Brain microvascular endothelial cell (primary cell): ENCODE measurements at regions not wholly inside any gene's neighbourhood (a gene's known extent, or its start where the extent isn't known, plus 50 kb on each side); places are given as distances from the start of the nearest gene placed in this dataset.

ENCODE experiments used
- DNase-seq: peaks from one replicate; pipeline ENCODE4 v3.0.0-alpha.2; 2020
- H3K27ac ChIP-seq: fragments of 250-450 bp; sonication (Bioruptor Pico); 2 replicates; pipeline ENCODE4 v1.5.1; 2020; ENCODE audit warnings: mild to moderate bottlenecking, moderate library complexity
- H3K27me3 ChIP-seq: fragments of 250-450 bp; sonication (Bioruptor Pico); replicated peaks from 2 replicates; pipeline ENCODE4 v1.5.1; 2020; ENCODE audit warnings: mild to moderate bottlenecking
- H3K36me3 ChIP-seq: fragments of 250-450 bp; sonication (Bioruptor Pico); replicated peaks from 2 replicates; pipeline ENCODE4 v1.5.1; 2020; ENCODE audit warnings: mild to moderate bottlenecking
- H3K4me3 ChIP-seq: 2 replicates; pipeline ENCODE4 v1.5.1; 2011; ENCODE audit warnings: low read depth, mild to moderate bottlenecking, control low read depth, low read length, moderate library complexity
- in situ Hi-C: cut with HindIII; loops from 2 replicates; pipeline ENCODE4 v1.10.0; 2017; ENCODE audit warnings: low sequenced_read_pairs, low pct_ligation_motif_present
- TF ChIP-seq, protein P1 (sequence below): IDR thresholded peaks from 2 replicates; pipeline ENCODE4 v1.5.1; 2011; ENCODE audit warnings: low read depth, mild to moderate bottlenecking, moderate library complexity, low read length, control low read depth, inconsistent platforms; ENCODE audit errors: missing control alignments

DNA sequence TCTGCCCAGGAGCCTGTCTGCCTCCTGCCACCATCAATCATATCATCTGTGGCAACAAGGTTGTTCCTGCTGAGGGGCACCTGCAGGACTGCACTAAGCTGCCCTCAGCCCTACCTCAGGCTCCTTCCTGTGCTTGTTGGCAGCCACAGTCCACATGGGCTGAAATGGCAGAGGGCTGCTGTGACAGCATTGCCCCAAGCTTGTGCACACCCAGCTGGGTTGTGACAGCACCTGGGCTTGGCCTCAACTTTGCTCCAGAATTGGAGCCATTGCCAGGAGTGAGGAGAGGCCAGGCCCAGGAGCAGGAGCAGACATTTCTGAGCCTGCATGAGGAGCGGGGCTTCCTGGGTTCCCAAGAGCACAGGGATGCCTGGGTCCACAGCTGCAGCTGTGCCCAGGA, 340.9 kb upstream of the CHRM2 start:
- H3K27me3 ChIP-seq, result no peaks in the 10 kb centered on the region
- no peak overlapping the region for H3K27ac ChIP-seq
- H3K4me3 ChIP-seq, result no peak overlapping the region
- TF ChIP-seq, protein P1, sequence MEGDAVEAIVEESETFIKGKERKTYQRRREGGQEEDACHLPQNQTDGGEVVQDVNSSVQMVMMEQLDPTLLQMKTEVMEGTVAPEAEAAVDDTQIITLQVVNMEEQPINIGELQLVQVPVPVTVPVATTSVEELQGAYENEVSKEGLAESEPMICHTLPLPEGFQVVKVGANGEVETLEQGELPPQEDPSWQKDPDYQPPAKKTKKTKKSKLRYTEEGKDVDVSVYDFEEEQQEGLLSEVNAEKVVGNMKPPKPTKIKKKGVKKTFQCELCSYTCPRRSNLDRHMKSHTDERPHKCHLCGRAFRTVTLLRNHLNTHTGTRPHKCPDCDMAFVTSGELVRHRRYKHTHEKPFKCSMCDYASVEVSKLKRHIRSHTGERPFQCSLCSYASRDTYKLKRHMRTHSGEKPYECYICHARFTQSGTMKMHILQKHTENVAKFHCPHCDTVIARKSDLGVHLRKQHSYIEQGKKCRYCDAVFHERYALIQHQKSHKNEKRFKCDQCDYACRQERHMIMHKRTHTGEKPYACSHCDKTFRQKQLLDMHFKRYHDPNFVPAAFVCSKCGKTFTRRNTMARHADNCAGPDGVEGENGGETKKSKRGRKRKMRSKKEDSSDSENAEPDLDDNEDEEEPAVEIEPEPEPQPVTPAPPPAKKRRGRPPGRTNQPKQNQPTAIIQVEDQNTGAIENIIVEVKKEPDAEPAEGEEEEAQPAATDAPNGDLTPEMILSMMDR, result no peak
- in situ Hi-C loops, result no loop called here
- DNase-seq, result no peak
- no peaks in the 10 kb centered on the region for H3K36me3 ChIP-seq

DNA sequence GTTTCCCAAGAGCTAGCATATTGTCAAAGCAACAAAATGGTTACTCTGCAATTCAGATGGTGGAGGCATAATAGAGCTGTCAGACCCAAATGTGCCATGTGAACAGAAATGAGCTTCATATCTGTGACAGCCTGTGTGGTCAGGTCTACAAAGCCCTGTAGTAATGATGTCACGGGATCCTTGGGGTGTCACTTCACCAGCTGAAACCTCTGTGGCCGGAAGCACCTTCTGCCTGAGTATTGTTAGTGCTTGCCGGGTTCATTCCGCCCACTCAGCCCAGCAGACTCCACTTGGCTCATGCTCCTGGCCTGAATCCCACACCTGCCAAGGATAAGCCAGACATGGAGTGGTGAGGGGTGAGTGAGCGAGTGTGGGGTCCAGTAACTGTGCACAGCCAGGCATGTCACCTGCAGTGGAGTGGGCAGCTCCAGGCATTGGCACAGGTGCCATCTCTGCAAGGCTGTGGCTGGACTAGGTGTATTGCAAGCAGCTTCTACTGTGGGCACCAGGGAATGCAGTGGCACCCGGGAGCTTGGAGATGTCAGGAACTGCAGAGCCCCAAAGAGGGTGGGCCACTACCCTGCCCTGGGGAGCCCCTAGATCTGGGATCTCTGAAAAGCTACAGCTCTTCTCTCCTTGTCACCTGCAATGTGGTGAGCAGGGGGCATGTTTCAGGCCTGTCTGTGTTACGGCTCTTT, 341.9 kb upstream of the CHRM2 start:
- DNase-seq, result no peak
- no peak overlapping the region for H3K4me3 ChIP-seq
- in situ Hi-C loops, result no loop called here
- no peaks in the 10 kb centered on the region for H3K36me3 ChIP-seq
- H3K27ac ChIP-seq, result no peak overlapping the region
- TF ChIP-seq, protein P1, result no peak
- no peaks in the 10 kb centered on the region for H3K27me3 ChIP-seq

DNA sequence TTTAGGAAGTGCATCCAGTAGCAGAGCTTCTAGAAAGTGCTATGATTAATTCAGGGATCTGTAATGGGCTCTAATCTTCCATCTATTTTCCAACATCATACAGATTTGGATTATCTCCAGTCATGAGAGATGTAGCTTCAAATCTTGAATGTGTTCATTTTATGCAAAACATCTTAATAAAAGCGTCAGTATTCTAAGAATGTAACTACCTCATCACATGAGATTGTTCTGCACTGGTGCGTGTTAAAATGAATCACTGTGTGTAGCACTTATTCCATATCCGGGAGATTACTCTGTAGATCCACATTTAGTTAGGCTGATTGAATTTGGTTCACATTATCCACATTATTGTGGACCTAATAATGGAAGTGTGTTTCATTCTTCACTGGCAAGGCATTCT, 344.9 kb upstream of the CHRM2 start:
- H3K4me3 ChIP-seq, result no peak overlapping the region
- in situ Hi-C loops, result no loop called here
- H3K27ac ChIP-seq, result no peak overlapping the region
- TF ChIP-seq, protein P1, result no peak
- H3K36me3 ChIP-seq, result no peaks in the 10 kb centered on the region
- DNase-seq, result no peak
- H3K27me3 ChIP-seq, result no peaks in the 10 kb centered on the region

GRCh38 chr7:136517971-136518370, 350.5 kb upstream of the CHRM2 start:
- Histone ChIP-seq H3K36me3 (no peaks in the 10 kb centered on the region), H3K27me3 (no peaks in the 10 kb centered on the region), H3K27ac (no peak overlapping the region), H3K4me3 (no peak overlapping the region)
- in situ Hi-C loops, result no loop called here
- TF ChIP-seq, protein P1, result no peak
- DNase-seq, result no peak

GRCh38 chr7:136514776-136515175, 353.7 kb upstream of the CHRM2 start:
- Histone ChIP-seq H3K4me3 (no peak overlapping the region), H3K27ac (no peak overlapping the region), H3K27me3 (no peaks in the 10 kb centered on the region), H3K36me3 (no peaks in the 10 kb centered on the region)
- DNase-seq, result no peak
- in situ Hi-C loops, result no loop called here
- TF ChIP-seq, protein P1, result no peak

DNA sequence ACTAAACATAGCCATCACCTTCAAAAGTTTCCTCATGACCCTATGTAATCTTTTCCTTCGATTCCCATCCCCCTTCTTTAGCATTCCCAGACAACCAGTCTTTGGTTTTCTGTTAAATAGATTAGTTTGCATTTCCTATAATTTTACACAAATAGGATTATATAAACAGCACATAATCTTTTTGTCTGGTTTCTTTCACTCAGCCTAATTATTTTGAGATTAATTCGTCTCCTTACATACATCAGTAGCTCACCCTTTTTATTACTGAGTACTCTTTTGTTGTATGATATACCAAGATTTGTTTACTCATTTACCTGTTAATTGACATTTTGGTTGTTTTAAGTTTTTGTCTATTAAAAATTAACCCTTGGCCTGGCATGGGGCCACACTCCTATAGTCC, 354.7 kb upstream of the CHRM2 start:
- H3K27me3 ChIP-seq, result no peaks in the 10 kb centered on the region
- no peak for DNase-seq
- no peak overlapping the region for H3K4me3 ChIP-seq
- no peak overlapping the region for H3K27ac ChIP-seq
- in situ Hi-C loops, result no loop called here
- no peaks in the 10 kb centered on the region for H3K36me3 ChIP-seq
- TF ChIP-seq, protein P1, result no peak
